ENCODE measurements at regions not wholly inside any gene's neighbourhood (a gene's known extent, or its start where the extent isn't known, plus 50 kb on each side); places are given as distances from the start of the nearest gene placed in this dataset.

- no peak for DNase-seq
Measured at GRCh38 chr10:131636841-131637724, 263.7 kb upstream of the PPP2R2D start.

GRCh38 chr10:131638049-131638879, 262.5 kb upstream of the PPP2R2D start:
- no peak for DNase-seq

- no peak for DNase-seq
Measured at GRCh38 chr10:131638880-131639278, 261.9 kb upstream of the PPP2R2D start.

GRCh38 chr10:131640045-131640644, 260.7 kb upstream of the PPP2R2D start:
- DNase-seq, result no peak

- no peak for DNase-seq
Measured at GRCh38 chr10:131641231-131641630, 259.6 kb upstream of the PPP2R2D start.

GRCh38 chr10:131641898-131642297, 258.9 kb upstream of the PPP2R2D start:
- DNase-seq, result no peak

DNA sequence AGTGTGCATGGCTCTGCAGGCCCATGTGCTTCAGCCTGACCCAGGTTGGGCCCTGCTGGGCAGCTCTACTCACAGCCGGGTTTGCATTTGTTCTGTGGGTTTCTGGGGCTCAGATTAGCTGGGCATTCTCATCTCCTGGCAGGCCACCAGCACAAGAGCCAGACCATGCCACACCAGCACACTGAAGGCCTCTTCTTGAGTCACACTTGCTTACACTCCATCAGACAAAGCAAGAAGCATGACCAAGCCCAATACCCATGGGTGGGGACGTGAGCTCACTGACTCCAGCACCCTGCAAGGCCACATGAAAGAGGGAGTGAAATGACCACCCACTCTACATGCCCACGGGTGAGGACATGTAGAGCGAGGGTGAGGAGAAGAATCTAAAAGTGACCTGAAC, 257.8 kb upstream of the PPP2R2D start:
- no peak for DNase-seq

GRCh38 chr10:131644289-131644688, 256.5 kb upstream of the PPP2R2D start:
- no peak for DNase-seq

- no peak for DNase-seq
Measured at GRCh38 chr10:131644864-131645658, 255.7 kb upstream of the PPP2R2D start.

- DNase-seq, result no peak
Measured at GRCh38 chr10:131645756-131646155, 255.1 kb upstream of the PPP2R2D start.

DNA sequence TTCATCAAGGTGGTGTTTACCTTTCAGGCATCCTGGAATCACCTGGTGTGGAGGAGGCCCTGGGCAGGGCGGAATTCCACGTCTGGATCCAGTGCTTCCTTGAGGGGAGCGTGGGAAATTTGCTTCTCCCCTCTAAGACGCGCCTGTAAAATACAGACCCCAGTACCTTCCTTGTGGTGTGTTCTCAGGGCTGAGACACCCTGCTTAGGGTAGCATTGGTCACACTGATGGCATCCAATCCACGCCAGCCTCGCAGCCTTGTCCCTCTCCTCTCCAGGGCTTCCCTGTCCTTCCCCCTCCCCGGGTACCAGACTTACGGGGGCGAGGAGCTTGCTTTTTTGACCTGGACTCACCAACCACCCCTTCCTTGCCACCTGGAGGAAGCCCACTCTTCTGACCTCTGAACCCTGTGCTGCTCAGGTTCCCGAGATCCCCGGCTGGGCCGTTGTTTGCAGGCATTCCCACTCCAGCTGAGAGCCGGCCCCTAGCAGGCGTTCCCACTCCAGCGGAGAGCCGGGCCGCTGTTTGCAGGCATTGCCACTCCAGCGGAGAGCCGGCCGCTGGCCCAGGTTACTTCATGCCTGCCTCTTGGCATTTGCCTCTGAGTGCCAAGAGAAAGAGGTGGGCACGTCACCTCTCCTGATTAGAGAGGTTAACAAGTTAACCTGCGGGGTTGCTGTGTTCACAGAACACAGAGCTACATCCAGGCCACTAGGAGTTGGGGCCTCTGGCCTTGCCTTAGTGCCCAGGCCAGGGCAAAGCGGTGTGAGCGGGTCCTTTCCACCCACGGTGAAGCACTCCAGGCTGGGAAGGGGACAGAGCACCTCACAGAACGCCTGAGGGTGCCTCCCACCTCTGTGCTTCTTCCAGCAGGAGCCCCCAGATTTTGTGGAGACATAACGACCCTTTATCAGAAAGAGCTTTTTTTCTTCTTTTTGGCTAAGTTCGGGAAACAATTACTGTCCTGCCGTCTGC, 254.0 kb upstream of the PPP2R2D start:
- DNase-seq, result no peak

GRCh38 chr10:131647789-131648188, 253.0 kb upstream of the PPP2R2D start:
- no peak for DNase-seq

- no peak for DNase-seq
Measured at GRCh38 chr10:131648386-131649020, 252.3 kb upstream of the PPP2R2D start.

DNA sequence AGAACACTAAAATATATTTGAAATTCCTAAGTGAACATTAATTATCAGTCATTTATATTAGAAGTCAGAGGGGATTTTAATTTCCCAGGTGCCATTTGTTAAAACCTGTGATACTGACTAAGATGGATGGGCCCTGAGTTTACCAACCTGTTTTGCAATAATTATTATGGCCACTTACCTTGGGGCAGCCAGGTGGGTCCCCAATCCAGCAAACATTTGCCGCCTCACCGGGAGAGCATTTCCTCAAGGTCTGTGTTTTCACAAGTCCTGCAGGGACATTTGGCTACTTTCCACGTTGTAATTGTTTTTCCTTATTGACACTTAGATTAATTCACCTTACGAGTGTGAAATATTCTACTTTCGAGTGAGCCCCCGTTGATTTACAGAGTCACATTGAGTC, 251.2 kb upstream of the PPP2R2D start:
- DNase-seq, result no peak

DNA sequence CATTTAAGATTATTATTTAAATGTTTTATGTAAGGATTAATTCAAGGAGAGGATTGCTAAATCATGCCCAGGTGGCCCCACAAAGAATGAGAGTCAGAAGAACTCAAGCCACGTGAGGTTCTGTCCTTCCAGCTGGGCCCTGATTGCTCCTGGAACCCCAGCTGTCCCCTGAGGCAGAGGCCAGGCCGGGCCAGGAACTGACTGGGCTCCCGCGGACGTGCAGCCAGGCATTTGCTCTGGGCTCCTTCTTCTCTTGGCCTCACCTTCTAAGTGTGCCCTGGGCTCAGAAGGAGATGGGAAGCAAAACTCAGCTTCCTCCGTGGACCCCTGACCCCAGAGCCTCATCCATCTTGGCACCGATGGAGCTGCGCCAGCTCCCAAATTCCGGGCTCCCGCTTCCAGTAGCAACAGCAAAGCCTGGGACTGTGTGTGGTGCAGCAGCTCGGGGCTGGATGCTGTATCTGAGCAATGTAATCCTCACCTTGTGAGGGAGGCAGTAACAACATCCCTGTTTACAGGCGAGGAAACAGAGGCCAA, 250.6 kb upstream of the PPP2R2D start:
- DNase-seq, result no peak

DNA sequence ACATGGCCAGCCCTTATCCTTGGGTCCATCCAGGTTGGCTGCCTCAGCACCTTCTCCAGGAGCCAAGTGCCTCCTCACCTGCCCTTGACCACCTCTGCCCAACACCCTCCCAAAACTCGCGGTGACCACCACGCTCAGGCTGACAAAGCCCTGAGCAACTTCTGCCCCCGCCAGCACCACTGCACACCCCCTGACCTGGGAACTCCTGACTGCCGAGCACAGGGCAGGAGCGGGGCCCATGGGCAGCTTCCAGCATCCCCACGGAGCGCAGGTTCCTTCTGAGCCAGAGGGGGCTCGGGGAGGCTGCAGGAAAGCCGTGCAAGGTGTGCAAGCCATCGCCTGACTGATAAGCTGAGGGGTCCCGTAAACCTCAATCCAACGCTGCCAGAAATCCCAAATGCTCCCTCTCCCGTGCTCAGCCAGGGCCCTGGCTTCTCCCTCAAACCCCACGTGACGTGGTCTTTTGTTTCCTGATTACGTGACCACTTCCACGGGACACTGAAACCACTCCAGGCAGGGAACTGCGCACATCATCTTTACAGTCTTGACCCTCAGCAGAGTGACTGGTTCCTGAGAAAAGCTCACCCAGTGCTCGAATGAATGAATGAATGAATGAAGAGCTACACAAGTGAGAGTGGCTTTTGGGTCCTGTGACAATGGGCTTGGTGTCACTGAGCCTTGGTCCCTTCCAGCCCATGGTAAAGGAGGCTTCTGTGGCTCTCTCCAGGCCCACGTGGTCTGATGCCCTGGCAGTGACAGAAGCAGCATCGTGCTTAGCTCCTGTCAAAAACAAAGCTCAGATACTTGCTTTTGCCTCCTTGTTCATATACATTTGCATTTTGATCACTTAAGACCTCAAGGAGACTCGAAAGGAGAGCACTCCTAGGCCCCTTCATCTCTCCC, 249.8 kb upstream of the PPP2R2D start:
- no peak for DNase-seq

DNA sequence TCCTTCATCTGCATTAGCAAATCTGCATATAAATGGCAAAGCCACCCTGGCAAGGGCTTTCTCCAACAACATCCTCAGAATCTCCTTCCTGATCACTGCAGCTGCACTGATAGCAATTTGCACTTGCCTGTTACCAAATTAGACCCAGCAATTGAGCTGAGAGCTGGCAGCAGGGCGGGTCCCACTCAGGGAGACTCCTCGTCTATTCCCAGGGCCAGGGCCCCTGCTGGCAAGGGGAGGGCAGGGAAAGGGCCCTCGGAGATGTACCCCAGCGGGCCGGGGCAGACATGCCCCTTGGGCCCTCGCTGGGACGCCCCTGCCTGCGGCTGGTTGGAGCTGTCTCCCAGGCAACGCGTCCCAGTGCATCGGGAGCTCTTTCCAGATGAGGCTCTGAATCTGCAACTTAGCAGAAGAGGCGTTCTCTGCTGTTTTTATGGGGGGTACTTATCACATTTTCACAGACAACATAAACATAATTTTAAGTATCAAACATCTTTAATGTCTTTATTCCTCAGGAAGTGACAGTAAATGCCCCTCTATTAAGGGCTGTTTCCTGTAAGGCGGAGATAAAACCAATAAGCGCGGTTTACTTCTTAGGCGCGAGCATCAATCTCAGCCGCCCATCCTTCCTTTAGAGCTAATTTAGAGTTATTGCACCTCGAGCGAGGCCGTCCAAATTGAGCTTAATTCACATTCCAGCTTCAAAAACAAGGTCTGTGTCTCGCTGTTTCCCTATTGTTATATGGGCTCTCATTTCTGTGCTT, 249.0 kb upstream of the PPP2R2D start:
- DNase-seq, result no peak

DNA sequence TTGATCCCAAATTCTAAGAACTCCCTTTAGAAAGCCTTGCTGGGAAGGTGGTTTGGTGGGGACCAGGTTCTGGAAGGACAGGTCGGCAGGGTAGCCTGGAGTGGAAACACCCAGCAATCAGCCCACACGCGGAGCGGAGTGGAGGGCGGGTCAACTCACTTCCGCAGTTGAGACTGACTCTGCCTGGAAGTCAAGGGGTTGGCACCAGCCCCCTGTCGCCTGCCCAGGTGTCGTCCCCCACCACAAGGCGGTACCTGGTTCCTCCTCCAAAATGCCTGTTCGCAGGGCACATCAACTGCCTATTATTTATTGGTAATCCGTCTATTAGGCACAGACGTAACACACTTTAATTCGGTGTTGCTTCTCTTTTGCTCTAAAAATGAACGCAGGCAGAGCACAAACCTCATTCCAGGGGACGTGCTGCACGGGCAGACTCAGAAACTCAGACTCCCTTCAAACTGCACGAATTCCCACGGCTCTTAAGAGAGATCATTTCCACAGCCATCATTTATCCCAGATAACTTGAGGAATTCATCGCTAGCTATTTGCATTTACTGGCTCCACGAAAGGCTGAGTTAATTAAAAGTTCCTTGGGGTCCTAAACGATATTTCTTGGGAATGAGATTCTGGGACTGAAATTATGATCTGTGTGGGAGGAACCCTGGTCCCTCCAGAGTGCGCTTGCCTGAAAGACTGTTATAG, 248.2 kb upstream of the PPP2R2D start:
- DNase-seq, result no peak

Data from KG1 (cell line).